Activated CD8-positive, alpha-beta memory T cell treated with anti-CD3 and anti-CD28 coated beads, Interleukin-2, amount 50 U/mL, for 48 hours (primary cell): ENCODE measurements at regions not wholly inside any gene's neighbourhood (a gene's known extent, or its start where the extent isn't known, plus 50 kb on each side); places are given as distances from the start of the nearest gene placed in this dataset.
"Not testable (repeated sequence)": the region's sequence is repeated elsewhere in the genome, so short reads cannot be mapped to it uniquely, and the experiment has no call there.

ENCODE experiments used
- DNase-seq: peaks from one replicate; pipeline ENCODE4 v3.0.0-alpha.2; 2020

DNA sequence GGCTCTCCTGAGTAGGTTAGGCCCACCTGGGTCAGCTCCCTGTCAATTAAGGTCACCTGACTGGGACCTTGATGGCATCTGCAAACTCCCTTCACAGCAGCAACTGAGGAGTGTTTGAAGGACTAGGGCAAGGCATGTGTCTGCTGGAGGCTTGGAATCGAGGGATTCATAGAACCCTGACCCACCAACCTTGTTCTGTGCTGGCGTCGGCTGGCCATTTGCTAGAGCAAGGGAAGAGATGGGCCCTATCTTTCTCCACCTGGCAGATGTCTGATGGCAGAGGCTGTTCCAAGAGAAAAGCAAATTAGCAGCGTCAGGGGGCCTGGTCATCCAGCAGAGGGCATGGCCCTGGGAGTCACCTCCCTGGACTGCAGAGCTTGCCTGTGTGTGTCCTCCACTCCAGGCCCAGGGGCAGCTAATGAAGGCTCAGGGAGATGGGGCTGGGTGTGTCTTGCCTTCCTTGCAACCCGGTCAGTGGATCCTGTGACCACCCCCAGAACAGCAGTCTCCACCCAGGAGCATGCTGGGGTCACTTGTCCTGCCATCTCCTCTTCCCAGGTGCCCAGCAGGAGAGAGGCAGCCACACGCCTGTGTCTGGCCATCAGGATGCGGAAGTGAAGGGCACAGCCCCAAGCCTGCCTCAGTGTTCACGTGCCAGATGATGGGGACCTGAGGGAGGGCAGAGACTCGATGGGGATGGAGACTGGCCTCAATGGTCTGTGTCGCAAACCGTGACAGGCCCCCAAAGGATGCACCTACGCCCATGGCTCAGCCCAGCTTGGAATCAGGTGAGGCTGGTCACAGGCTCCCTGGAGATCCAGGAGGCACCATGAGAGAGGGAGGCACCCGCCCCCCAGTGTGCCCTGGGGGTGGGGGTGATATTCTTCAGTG is 53.9 kb downstream of the BARX1 start:
- DNase-seq = peak; percentile 17

DNA sequence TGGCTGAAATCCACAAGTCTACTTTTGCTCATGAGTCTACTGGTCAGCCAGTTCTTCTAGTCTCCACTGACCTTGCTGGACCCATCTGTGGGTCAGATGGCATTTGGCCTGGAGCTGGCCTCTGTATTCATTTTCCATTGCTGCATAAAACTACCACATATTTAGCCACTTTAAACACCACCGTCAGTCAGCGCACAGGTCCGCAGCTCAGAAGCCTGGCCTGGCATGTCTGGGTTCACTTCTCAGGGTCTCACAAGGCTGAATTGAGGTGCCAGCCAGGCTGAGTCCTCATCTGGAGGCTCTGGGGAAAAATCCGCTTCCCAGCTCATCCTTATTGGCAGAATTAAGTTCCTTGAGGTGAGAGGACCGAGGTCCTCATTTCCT is 54.7 kb downstream of the BARX1 start:
- peak; percentile 20 for DNase-seq

DNA sequence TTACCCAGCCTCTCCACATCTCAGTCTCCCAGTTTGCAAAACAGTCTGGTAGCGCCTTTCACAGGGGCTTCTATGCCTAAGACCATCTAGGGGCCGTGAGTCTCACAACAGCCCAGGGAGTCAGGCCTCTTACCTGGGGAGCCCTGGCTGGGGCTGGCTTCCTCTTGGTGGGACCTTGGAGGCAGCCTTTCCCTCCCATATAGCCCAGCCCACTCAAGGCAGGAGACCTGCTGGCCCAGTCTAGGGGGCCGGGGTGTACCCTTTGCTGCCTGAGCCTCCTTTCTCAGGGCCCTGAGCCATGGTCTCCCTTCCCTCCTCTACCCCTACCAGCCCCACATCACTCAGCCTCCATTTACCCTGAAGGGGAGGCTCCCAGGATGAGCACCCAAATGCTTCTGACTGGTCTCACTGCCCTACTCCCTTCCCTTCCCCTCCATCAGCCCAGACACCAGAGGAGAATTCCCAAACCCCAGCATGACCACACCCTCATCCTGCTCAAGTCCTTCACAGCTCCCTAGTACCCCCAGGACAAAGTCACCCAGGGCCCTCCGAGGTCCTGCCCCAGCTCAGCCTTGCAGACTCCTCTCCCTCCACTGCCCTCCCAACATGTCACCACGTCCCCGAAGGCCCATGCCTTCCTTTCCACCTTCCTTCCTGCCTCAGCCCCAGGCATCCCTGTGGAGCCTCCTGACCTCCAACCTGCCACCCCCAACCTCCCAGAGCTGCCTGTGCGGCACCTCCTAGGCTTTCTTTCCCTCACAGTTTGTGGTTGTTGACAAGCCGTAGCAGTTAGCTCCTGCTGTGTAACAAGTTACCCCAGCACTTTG is 55.3 kb downstream of the BARX1 start:
- DNase-seq = peak; percentile 40

DNA sequence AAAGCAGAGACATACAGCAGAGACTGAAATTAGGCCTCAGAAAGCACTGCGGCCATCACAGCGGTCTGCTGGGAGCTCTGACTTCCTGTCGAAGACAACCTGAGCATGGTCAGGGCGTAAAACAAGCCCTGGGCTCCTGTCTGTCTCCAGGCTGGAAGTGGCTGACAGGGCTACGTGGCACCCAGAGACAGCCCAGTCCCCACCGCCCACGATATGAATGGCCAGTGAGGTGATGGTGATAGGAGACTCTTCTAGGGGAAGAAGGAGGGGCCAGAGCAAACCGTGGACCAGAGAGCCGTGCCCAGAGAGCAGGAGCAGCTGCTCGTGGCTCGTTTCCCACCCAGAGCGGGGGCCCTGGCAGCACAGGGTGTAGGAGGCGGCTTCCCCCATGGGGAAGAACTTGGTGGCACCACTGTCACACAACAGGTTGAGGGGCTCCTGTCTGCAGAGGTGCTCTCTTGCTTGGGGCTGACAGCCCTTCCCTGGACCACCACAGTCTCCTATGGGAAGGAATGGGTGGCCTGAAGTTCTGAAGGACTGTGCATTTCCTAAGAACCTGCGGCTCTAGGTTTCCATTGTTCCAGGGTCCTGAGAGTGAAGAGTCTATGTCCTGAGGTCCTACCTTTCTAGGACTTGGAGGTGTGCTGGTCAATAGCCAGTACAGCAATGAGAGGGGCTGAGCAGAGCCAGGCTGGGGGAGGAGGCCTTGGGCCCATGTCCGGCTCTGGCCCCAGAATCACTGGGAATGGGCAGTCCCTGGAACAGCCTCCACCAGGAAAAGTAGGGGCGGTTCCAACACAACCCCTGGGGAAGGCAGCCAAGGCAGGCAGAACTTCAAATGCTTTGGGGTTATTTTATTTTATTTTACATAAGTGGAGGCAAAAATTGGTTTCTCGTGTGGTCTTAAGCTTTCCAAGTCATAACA is 56.4 kb downstream of the BARX1 start:
- peak; percentile 47 for DNase-seq

DNA sequence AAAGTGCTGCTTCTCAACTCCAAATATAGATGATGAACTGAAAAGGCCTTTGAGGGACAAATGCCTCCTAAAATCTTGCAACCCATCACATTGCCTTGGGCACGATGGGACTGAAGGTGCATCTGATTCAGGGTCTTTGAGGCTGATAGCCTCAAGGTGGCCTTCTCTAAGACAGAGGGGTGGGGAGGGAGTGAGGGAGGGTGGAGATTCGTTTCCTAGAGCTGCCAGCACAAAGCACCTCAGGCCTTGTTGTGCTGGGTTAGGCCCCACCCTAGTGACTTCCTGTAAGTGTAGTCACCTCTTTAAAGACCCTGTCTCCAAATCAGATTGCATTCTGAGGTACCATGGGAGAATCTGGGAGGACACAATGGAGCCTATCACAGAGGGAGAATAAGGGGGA is 57.1 kb downstream of the BARX1 start:
- peak; percentile 25 for DNase-seq

DNA sequence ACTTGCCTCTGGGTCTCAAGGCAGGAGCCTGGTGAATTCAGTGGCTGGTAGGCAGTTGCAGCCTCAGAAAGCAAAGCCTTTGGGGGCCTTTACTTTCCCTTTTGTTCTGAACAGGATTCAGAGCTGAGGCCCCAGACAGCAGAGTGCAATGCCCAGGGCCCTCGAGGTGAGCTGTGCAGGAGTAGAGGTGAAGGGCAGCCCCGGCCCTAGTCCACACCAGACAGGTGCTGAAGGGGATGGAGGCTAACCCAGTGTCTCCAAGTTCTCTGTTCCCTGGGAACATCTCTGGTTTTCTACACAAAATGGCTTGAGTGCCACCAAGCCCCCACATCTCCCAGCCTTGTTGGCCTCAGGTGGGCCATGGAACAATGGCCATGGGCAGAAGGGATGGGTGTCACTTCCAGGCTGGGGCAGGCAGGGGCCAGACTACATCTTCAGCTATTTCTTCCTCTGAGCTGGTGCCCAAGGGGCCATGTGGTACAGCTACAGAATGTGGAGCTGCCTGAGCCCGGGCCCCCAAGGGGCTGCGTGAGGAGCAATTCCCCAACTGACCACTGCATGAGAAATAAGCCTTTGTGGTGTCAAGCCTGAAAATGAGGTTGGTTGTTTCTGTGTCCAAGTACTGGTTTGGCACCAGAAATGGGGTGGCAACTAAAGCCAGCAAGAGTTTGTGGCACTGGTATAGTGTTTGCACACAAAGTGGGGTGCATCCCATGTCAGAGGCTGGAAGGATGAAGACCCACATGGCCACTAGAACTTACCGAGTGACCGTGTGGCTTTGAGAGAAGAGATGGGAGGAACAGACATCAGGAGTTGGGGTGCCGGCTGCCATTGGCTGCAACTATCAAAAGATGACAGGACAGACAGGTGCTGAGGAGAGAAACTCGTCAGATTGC is 57.8 kb downstream of the BARX1 start:
- peak; percentile 32 for DNase-seq

DNA sequence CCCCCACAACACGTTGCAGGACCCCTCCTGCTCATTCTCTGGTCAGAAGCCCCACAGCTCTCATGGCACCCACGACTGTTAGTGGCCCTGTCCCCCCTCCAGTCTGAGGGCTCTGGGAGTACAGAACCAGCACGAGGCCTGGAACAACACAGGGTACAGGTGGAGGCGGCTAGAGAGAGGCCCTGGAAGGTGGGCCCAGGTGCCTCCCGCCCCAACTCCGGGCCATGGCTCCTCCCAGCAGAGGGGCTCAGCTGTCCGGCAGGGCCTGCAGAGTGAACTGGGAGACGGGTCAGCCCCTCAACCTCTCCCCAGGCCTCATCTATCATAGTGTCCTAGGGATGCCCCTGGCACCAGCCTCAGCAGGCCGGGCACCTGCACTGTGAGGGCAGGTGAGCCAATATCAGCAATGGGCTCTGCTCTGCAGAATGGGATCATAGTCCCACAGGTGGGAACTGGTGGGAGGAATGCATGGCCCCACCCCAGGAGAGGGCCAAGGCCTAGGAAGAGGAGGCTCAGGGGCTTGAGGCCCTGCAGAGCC is 58.6 kb downstream of the BARX1 start:
- peak; percentile 30 for DNase-seq

DNA sequence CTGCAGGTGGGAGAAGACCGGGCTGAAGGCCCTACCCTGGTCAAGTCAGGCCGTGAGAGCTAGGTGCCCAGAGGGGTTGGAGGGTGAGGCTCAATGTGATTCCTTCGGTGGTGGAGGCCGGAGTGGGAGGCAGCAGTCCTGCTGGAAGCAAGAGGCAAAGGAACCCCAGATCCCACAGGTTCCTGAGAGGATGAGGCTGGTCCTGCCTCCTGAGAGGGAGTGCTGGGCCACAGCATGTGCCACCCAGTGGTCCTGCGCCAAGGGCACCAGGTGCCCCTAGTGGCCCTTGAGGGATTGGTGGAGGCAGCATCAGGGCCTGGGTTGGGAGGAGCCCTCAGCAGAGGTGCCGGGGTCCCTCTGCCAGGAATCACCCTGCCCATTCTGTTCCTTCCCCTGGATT is 59.1 kb downstream of the BARX1 start:
- DNase-seq = peak; percentile 35

DNA sequence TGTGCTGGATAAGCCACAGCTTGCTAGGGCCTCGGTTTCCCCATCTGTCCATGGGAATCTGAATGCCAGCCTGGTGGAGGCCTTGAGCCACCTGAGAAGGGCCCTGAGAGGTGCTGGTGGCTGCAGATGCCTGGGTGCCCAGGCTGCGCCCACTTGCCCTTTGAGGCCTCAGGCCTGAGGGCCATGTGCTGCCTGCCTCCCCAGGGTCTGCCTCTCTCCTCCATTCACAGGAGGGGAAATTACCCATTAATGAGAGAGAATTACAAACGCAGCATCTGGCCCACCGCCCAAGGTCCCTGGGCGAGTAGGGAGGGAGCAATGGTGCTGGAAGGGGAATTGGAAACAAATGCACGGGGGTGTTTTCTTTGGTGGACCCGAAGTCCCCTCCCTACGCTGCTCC is 59.6 kb downstream of the BARX1 start:
- peak; percentile 30 for DNase-seq

DNA sequence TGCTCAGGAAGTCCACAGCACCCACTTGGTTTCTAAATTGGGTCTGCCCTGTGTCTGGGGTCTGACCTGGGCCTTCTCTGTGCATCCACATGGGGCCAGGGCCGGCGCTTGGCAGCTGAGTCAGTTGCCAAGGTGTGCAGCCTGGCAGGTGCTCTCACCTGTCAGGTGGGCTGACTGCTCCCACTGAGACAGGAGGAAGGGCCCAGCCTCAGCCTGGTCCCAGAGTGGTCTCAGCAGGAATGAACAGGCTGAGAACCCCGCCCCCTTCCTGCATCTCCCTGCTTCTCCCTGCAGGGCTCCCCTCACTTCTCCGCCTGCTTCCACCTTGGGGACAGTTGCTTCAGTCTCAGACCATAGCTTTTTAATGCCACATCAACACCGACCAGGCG is 60.5 kb downstream of the BARX1 start:
- DNase-seq = peak; percentile 29

DNA sequence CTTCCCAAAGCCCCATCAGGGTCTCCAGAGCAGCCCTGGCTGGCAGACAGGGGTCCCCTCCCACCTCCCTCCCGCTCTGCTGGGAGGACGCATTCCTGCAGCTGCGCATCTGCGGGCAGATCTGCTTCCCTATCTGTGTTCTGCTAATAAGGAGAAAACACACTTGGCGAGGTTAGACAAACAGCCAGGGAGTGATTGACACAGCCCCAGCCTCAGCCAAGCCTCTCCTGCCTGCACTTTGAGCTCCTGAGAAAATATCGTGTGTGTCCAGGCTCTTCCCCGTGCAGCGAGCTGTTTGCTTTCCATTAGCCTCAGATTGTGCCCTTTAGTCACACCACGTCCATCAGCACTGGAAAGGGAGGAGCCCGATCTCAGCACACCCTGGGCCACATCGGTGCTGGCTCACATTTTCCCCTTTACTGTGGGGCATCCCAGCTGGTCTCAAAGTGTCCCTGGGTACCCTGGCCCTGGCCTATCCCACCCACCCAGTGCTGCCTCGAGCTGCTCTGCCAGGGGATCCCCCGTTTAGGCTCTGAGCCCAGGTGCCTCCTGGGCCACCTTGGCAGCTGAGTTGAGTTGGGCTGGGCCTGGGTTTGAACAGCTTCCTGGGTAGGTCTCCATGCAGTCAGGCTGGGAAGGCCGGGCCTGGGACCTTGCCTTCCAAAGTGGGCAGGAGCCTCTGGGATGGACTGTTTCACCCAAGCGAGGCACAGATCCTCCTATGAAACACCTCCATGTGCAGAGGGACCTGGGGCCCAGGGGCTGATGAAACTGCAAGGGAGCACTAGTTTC is 61.1 kb downstream of the BARX1 start:
- DNase-seq = peak; percentile 20

DNA sequence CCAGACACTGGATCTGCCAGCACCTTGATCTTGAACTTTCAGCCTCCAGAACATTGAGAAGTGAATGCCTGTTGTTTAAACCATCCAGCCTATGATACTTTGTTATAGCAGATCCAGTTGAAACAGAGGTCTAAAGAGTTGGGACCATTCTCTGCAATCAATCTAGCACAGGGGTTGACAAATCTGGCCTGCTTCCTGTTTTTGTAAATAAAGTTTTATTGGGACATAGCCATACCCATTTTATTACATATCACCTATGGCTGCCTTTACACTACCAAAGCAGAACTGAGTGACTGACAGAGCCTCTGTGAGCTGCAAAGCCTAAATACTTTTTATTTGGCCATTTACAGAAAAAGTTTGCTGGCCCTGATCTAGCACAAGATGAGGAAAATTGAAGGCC is 62.0 kb downstream of the BARX1 start:
- DNase-seq = no peak

DNA sequence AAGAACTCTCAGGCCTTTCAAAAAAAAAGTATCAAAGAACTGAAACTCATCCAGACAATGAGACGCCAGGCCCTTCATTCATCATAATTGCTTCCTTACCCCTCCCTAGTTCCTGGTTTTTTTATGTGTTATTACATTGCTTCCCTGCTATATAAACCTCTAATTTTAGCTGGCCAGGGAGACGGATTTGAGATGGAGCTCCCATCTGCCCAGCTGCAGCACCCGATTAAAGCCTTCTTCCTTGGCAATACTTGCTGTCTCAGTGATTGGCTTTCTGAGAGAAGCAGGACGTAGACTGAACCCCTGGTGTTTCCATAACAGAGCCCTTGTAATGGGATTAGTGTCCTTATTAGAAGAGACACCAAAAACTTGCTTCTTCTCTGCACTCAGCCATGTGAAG is 62.4 kb downstream of the BARX1 start:
- DNase-seq = no peak

DNA sequence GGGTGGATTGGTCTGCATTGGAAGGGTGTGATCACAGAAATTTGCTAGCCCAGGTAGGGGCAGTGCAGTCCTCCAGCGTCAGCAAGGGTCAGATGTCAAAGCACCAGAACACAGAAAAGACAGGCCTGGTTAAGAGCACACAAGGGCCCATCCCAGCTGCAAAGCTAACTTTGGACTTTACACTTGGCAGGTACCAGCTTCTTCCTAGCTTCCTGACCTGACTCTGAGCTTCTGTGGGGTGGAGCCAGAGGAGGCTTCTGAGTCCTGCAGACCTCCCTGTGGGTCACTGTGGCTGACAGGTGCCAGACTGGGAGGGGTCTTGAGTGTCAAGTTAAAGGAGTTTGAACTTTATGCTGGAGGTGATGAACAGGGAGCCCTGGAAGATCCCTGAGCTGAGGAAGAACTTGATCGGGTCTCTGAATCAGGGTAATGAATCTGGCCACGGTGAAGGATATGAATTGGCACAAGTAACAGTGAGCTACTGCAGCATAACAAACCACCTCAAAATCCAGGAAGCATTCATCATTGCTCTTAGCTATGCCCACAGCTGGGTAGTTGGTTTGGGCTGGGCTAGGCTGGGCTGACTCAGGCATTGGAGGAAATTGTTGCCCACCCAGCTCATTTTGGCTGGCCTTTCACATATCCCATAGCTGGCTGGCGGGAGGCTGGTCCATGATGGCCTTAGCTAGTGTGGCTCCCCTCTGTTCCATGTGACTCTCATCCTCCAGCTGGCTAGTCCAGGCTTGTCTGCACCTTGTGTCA is 63.4 kb downstream of the BARX1 start:
- DNase-seq = peak; percentile 13

DNA sequence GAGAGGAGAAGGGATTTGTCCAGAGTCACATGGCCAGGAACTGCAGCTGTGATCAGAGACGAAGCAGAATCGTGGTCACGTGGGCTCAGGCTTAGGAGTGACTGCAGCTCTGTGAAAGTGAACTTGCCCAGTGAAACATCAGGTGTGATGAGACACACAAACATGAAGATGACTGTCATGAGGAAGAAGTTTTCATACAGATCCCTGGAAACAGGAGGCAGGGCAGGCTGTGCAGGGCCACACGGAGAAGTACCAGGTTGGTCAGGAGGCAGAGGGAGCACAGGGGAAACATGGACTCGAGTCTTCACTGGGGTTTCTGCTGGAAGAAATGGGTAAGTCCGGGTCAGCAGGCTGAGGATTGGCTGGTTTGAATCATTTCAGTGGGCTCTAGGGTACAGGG is 64.1 kb downstream of the BARX1 start:
- no peak for DNase-seq

DNA sequence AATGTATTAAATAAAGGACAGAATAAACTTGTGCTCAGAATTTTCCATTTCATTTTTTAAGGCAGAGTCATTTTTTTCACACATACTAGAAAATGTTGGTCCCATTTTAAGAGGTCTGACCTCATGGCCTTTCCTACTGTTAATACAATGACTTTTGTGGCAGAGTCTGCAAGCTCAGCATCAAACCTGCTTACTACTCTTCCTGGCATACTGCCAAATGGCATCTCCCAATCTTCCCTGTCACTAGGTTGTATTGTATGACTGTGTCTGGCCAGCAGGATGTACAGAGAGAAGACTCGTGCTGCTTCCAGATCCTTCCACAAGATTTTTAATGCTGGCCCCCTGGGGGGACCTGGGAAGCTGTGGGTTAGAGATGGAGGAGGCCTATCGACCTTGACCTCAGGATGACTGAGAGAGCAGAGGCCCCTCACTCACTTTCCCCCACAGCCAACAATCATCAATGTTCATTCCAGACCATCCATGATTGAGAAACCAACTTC is 64.7 kb downstream of the BARX1 start:
- DNase-seq = no peak

DNA sequence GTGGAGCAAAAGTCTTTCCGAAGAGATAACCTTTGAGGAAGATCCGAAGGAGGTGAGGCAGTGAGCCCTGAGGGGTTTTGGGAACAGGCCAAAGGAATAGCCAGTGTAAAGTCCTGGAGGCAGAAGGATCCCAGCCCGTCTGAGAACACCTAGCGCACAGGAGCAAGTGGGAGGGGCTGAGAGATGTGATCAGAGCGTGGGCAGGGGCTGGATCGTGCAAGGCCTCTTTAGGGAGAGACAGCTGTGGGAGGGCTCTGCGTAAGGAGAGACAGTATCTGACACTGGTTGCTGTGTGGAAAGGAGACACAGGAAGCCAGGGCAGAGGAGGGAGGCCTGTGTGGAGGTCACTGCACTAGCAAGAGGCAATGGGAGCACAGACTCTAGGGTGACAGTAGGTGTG is 68.2 kb downstream of the BARX1 start:
- DNase-seq = peak; percentile 25

DNA sequence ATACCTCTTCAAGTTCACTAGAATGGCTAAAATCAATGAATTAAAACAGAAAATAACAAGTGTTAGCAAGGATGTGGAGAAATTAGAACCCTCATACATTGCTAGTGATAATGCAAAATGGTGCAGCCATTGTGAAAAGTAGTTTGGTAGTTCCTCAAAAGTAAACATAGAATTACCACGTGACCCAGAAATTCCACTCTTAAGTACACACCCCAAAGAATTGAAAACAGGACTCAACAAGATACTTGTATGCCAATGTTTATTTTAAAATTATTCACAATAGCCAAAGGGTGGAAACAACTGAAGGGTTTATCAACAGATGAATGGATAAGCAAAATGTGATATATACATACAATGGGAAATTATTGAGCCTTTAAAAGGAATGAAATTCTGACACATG is 70.3 kb downstream of the BARX1 start:
- DNase-seq = no peak

DNA sequence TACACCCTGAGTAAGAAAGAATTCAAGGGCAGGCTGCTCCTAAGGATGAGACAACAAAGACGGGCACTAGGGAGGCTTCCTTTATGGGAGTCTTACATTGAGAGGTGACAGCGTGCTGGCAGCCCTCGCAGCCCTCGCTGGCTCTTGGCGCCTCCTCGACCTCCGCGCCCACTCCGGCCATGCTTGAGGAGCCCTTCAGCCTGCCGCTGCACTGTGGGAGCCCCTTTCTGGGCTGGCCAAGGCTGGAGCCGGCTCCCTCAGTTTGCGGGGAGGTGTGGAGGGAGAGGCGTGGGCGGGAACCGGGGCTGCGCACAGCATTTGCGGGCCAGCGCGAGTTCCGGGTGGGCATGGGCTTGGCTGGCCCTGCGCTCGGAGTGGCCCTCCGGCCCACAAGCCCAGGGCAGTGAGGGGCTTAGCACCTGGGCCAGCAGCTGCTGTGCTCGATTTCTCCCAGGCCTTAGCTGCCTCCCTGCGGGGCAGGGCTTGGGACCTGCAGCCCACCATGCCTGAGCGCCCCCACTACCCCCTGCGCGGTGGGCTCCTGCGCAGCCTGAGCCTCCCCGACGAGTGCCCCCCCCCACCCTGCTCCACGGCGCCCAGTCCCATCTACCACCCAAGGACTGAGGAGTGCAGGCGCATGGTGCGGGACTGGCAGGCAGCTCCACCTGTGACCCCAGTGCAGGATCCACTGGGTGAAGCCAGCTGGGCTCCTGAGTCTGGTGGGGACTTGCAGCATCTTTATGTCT is 75.3 kb downstream of the BARX1 start:
- DNase-seq = not testable (repeated sequence)
